Skeletal muscle tissue (tissue), 3 donors: ENCODE measurements at regions not wholly inside any gene's neighbourhood (a gene's known extent, or its start where the extent isn't known, plus 50 kb on each side); places are given as distances from the start of the nearest gene placed in this dataset.
"Not testable (repeated sequence)": the region's sequence is repeated elsewhere in the genome, so short reads cannot be mapped to it uniquely, and the experiment has no call there.

Experiments used
- H3K27ac ChIP-seq: one replicate; pipeline ENCODE4 v1.7.0; 2013; ENCODE audit warnings: mild to moderate bottlenecking, low read depth, low read length, inconsistent platforms
- H3K27me3 ChIP-seq, 3 donors: one replicate each; pipeline ENCODE4 v1.7.0; 2013; ENCODE audit warnings: low read length in 3 of 3; ENCODE audit not compliant: control insufficient read depth in 3 of 3, insufficient read depth in 3 of 3
- H3K36me3 ChIP-seq, 3 donors: one replicate each; pipeline ENCODE4 v1.7.0; 2013; ENCODE audit warnings: low read length in 3 of 3; ENCODE audit not compliant: control insufficient read depth in 3 of 3, insufficient read depth in 3 of 3
- H3K4me1 ChIP-seq, 3 donors: one replicate each; pipeline ENCODE4 v1.7.0; 2013; ENCODE audit warnings: low read length in 3 of 3, mild to moderate bottlenecking in 3 of 3; ENCODE audit not compliant: control insufficient read depth in 3 of 3, insufficient read depth in 3 of 3
- H3K4me3 ChIP-seq, 3 donors: one replicate each; pipeline ENCODE4 v1.7.0; 2013; ENCODE audit warnings: low read length in 3 of 3
- H3K9ac ChIP-seq, 3 donors: one replicate each; pipeline ENCODE4 v1.7.0; 2013; ENCODE audit warnings: low read length in 3 of 3, mild to moderate bottlenecking in 3 of 3, moderate library complexity in 2 of 3, low read depth in 1 of 3
- H3K9me3 ChIP-seq, 3 donors: one replicate each; pipeline ENCODE4 v1.7.0; 2013; ENCODE audit warnings: low read length in 3 of 3; ENCODE audit not compliant: control insufficient read depth in 3 of 3
- donor health status: Osteomylitis.

DNA sequence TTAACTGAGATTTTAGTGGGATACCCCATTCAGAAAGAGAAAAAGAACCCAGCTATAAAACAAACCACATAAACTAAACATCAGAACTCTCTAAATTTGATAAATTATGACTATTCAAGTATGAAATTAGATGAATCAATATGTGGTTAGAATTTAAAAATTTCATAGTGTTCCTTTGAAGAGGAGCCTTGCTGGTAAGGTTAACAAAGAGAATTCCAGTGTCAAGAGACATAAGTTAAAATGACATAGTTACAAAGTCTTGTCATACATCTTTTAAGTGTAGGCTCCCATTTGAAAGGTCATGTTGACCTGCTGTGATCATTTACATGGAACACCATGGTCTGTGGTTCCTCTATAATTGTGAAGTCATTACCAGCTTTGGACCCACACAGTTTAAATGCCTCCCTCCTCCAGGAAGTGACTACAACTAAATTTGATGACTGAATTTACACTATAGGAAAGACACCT lies 231.6 kb upstream of the ETAA1 start:
- H3K36me3 ChIP-seq, result no peaks in the 10 kb centered on the region
- no peaks in the 10 kb centered on the region for H3K9me3 ChIP-seq
- H3K4me3 ChIP-seq, result no peak overlapping the region
- no peak overlapping the region for H3K9ac ChIP-seq
- H3K27me3 ChIP-seq, result no peaks in the 10 kb centered on the region
- H3K4me1 ChIP-seq, result no peaks in the 10 kb centered on the region
- H3K27ac ChIP-seq, result no peak overlapping the region

DNA sequence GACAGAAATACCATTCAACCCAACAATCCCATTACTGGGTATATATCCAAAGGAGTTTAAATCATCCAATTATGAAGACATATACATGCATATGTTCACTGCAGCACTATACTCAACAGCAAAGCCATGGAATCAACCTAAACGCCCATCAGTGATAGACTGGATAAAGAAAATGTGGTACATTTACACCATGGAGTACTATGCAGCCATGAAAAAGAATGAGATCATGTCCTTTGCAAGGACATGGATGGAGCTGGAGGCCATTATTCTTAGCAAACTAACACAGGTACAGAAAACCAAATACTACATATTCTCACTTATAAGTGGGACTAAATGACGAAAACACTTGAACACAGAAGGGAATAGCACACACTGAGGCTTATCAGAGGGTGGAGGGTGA lies 230.6 kb upstream of the ETAA1 start:
- H3K4me3 ChIP-seq, H3K4me1 ChIP-seq, H3K36me3 ChIP-seq, H3K9me3 ChIP-seq, H3K9ac ChIP-seq, H3K27ac ChIP-seq, H3K27me3 ChIP-seq: not testable (repeated sequence)

DNA sequence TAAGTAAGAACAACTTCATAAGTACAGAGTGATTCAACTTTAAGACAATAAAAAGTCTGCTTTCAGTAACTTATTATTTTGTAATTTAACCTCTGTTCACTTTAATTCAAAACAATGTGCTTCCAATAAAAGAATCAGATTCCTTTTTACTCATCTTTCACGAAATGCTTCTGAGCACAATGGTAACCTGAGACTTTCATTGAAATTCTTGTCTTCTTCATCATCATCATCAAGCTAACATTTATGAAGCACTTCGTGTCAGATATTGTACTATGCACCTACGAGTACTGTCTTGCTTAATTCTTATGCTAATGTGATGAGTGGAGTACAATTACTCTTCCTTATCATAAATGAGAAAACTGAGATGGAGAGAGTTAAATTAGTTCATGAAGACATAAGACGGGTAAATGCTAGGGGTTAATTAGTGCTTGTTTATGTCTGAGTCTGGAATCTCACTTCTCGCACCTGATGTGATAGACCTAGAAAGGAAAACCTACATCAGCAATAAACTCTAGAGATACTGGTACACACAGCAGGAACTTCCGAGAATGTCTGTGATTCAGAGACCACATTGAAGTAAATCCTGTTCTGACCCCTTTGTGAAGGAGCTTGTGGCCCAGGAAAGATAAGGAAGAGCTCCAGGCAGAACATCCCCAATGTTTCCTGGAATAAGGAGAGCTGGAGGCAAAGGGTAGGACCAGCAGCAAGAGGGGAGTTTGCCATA lies 227.6 kb upstream of the ETAA1 start:
- Histone ChIP-seq H3K9me3 (no peaks in the 10 kb centered on the region), H3K9ac (no peak overlapping the region), H3K4me1 (no peaks in the 10 kb centered on the region), H3K4me3 (no peak overlapping the region), H3K27me3 (no peaks in the 10 kb centered on the region), H3K36me3 (no peaks in the 10 kb centered on the region), H3K27ac (no peak overlapping the region)

DNA sequence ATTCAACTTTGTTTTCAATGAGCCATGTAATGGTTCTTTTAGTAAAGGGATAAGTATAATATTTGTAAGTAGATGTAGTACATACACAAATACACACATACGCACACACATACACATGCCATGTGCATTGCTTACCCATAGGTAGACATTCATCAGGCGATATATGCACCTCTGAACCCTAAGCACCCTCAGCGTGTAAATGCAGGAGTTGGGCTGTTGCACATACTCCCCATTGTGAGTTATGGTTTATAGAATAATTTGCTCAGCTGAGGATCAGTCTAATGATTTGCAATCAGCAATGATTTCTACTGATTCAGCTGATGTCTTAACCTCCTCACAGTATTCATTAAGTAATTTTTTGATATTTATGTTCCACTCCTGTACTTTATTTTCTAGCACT lies 217.6 kb upstream of the ETAA1 start:
- no peaks in the 10 kb centered on the region for H3K4me1 ChIP-seq
- no peaks in the 10 kb centered on the region for H3K27me3 ChIP-seq
- no peak overlapping the region for H3K4me3 ChIP-seq
- H3K36me3 ChIP-seq, result no peaks in the 10 kb centered on the region
- H3K27ac ChIP-seq, result no peak overlapping the region
- H3K9ac ChIP-seq, result no peak overlapping the region
- no peaks in the 10 kb centered on the region for H3K9me3 ChIP-seq

DNA sequence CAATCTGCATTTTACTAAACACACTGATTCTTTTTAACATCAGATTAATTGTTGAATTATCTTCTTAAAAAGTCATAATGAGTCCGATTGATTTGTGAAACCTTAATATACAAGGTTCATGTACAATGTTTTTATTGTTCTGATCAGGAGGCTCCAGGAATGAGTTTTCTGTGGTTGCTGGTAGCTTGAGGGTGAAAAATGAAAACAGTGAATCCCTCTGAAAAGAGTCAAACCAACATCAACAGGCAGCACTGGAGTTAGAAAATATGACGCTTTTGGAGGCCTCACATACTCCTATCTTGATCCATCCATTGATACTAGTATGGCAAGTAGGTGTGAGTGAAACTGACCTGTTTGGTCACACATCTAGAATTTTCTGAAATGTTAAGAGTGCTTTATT lies 216.3 kb upstream of the ETAA1 start:
- Histone ChIP-seq H3K27me3 (no peaks in the 10 kb centered on the region), H3K9ac (no peak overlapping the region), H3K9me3 (no peaks in the 10 kb centered on the region), H3K4me3 (no peak overlapping the region), H3K4me1 (no peaks in the 10 kb centered on the region), H3K27ac (no peak overlapping the region), H3K36me3 (no peaks in the 10 kb centered on the region)

DNA sequence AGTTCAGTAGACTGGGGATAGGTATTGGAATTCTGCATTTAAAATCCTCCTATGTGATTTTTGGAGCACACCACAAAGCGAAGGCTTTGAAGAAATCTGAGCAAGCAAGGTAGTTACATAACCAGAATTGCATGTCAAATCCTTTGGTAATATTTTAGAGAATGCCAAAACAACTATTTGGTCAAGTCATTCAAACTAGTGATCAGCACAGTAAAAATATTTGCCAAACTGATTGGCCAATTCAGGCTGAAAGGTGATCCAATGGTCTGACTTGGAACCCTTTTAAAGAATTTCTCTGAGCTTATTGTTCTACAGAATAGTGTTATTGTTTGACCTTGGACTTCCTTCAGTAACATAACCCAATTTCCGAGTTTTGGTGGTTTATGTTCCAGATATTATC lies 214.2 kb upstream of the ETAA1 start:
- no peaks in the 10 kb centered on the region for H3K4me1 ChIP-seq
- no peak overlapping the region for H3K27ac ChIP-seq
- H3K27me3 ChIP-seq, result no peaks in the 10 kb centered on the region
- H3K4me3 ChIP-seq, result no peak overlapping the region
- no peaks in the 10 kb centered on the region for H3K9me3 ChIP-seq
- no peak overlapping the region for H3K9ac ChIP-seq
- no peaks in the 10 kb centered on the region for H3K36me3 ChIP-seq

DNA sequence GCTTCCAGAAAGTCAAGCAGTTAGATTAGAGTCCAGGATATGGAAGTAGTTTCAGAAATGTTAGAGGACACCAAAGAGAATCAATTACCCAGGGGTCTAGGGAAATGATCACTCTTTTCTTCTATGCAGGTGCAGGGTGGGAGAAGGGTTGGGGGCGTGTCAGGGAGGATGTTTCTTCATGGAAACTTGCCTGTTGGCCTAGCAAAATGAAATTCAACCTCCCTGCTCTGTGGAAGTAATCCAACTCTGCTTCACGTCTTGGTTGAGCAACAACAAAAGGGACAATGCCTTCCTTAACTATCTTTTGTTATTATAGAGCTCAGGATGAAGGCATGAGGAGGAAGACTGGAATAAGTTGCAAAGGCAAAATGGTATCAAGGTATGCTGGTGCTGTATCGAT lies 210.8 kb upstream of the ETAA1 start:
- no peak overlapping the region for H3K4me3 ChIP-seq
- H3K9me3 ChIP-seq, result no peaks in the 10 kb centered on the region
- H3K27me3 ChIP-seq, result no peaks in the 10 kb centered on the region
- no peak overlapping the region for H3K9ac ChIP-seq
- no peak overlapping the region for H3K27ac ChIP-seq
- no peaks in the 10 kb centered on the region for H3K36me3 ChIP-seq
- H3K4me1 ChIP-seq, result no peaks in the 10 kb centered on the region

DNA sequence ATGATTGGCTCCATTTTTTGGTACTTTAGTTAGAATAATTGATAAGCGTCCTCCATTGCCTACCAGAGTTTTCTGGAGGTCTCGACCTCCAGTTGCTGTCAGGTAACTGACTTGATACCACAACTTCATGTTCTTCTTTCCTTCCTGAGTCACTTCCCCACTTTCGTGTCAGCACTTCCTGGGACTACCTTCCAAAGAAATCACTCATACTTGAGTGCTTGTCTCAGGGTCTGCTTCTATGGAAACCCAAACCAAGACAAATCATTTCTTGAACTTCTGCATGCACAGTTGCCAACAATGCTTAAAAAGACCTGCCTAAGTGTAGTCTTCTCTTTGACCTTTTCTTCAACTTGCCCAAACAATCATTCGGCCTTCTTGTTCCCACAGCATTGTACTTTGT lies 210.3 kb upstream of the ETAA1 start:
- no peaks in the 10 kb centered on the region for H3K27me3 ChIP-seq
- no peak overlapping the region for H3K27ac ChIP-seq
- no peaks in the 10 kb centered on the region for H3K36me3 ChIP-seq
- no peaks in the 10 kb centered on the region for H3K9me3 ChIP-seq
- H3K4me1 ChIP-seq, result no peaks in the 10 kb centered on the region
- H3K9ac ChIP-seq, result no peak overlapping the region
- no peak overlapping the region for H3K4me3 ChIP-seq

DNA sequence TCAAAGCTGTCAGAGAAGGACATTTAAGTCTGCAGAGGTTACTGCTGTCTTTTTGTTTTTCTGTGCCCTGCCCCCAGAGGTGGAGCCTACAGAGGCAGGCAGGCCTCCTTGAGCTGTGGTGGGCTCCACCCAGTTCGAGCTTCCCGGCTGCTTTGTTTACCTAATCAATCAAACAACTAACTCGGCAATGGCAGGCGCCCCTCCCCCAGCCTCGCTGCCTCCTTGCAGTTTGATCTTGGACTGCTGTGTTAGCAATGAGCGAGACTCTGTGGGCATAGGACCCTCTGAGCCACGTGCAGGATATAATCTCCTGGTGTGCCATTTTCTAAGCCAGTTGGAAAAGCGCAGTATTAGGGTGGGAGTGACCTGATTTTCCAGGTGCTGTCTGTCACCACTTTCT lies 201.8 kb upstream of the ETAA1 start:
- not testable (repeated sequence) for H3K4me3 ChIP-seq, H3K9ac ChIP-seq, H3K36me3 ChIP-seq, H3K4me1 ChIP-seq, H3K27me3 ChIP-seq, H3K27ac ChIP-seq, H3K9me3 ChIP-seq

DNA sequence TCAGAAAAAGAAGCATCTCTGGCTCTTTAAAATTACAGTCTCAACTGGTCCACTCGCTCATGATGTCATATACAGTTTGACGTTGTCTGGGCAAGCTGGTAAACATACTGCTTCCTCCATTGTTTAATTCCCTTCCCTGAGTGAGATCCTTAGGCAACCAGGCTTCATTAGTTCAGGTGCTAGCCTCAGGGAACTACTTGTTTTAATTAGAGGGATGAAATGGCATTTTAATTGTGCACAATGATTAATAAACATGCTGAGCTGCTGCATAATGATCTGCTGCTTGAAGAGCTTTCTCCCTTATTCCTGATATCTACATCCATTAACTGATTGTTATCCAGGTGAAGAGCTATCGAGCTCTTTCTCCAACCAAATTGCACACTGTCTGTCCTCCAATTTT lies 195.6 kb upstream of the ETAA1 start:
- H3K36me3 ChIP-seq, result no peaks in the 10 kb centered on the region
- no peaks in the 10 kb centered on the region for H3K9me3 ChIP-seq
- no peaks in the 10 kb centered on the region for H3K4me1 ChIP-seq
- no peak overlapping the region for H3K27ac ChIP-seq
- no peak overlapping the region for H3K4me3 ChIP-seq
- H3K27me3 ChIP-seq, result no peaks in the 10 kb centered on the region
- no peak overlapping the region for H3K9ac ChIP-seq
